ENCODE measurements at regions not wholly inside any gene's neighbourhood (a gene's known extent, or its start where the extent isn't known, plus 50 kb on each side); places are given as distances from the start of the nearest gene placed in this dataset.

- POLR2A ChIA-PET = no interaction called here
- Histone ChIP-seq H3K36me3 (ENCODE audit: control insufficient read depth, insufficient read depth, low read length) (no peaks in the 10 kb centered on the region), H3K27me3 (ENCODE audit: control insufficient read depth in 2 of 2, insufficient read depth in 2 of 2, low read length in 2 of 2) (peaks cover 0 to 23% of the 10 kb centered on the region in 2 experiments; a peak in 2 of 5 replicates), H3K9me1 (ENCODE audit: control insufficient read depth, insufficient read depth, low read length) (no peaks in the 10 kb centered on the region), H3K9ac (ENCODE audit: insufficient read depth in 1 of 2, low read depth in 2 of 2, low read length in 2 of 2) (no peak overlapping the region), H2AFZ (ENCODE audit: low read depth, low read length) (no peak overlapping the region), H3K4me2 (ENCODE audit: insufficient read depth, low read length) (no peak overlapping the region), H4K20me1 (replicated peaks; ENCODE audit: control insufficient read depth, insufficient read depth, low read length) (no peaks in the 10 kb centered on the region), H3K27ac (ENCODE audit: extremely low read depth, low read depth, low read length) (no peak overlapping the region), H3K4me1 (replicated peaks in 1 of 2; ENCODE audit: control insufficient read depth in 2 of 2, insufficient read depth in 2 of 2, low read length in 2 of 2) (no peaks in the 10 kb centered on the region; a peak in 1 of 5 replicates), H3K79me2 (ENCODE audit: control insufficient read depth, insufficient read depth, low read length) (no peaks in the 10 kb centered on the region), H3K9me3 (replicated peaks; ENCODE audit: control insufficient read depth, insufficient read depth, low read depth, low read length) (no peaks in the 10 kb centered on the region), H3K4me3 (no peak overlapping the region)
- BruUV-seq (replicated peaks) = no TSS peak
- DNase-seq (ENCODE audit: extremely low read depth in 1 of 4, low spot score in 3 of 4) (no peak), FAIRE-seq (no peak), ATAC-seq (no peak)
- TF ChIP-seq PYGO2 (tag; IDR thresholded peaks at IDR 0.05) = no peak
- TF ChIP-seq IFI16 (CRISPR knock-in tag; IDR thresholded peaks at IDR 0.05) = no peak
- TF ChIP-seq POLR2AphosphoS2 (IDR thresholded peaks at IDR 0.05; ENCODE audit: low read length) = no peak
- no peak for TF ChIP-seq POLR2AphosphoS5 (IDR thresholded peaks at IDR 0.05; ENCODE audit: control insufficient read depth, insufficient read depth, low read depth, low read length)
- TF ChIP-seq ZNF324 (CRISPR knock-in tag; IDR thresholded peaks at IDR 0.05) = no peak
- TF ChIP-seq, protein P1, sequence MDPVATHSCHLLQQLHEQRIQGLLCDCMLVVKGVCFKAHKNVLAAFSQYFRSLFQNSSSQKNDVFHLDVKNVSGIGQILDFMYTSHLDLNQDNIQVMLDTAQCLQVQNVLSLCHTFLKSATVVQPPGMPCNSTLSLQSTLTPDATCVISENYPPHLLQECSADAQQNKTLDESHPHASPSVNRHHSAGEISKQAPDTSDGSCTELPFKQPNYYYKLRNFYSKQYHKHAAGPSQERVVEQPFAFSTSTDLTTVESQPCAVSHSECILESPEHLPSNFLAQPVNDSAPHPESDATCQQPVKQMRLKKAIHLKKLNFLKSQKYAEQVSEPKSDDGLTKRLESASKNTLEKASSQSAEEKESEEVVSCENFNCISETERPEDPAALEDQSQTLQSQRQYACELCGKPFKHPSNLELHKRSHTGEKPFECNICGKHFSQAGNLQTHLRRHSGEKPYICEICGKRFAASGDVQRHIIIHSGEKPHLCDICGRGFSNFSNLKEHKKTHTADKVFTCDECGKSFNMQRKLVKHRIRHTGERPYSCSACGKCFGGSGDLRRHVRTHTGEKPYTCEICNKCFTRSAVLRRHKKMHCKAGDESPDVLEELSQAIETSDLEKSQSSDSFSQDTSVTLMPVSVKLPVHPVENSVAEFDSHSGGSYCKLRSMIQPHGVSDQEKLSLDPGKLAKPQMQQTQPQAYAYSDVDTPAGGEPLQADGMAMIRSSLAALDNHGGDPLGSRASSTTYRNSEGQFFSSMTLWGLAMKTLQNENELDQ (CRISPR knock-in tag; IDR thresholded peaks at IDR 0.05; ENCODE audit: borderline replicate concordance) = no peak
- no peak for TF ChIP-seq E2F1 (CRISPR knock-in tag; IDR thresholded peaks at IDR 0.05)
- no peak for TF ChIP-seq NFYB (IDR thresholded peaks at IDR 0.05; ENCODE audit: extremely low read depth, insufficient read length)
- intact Hi-C loops (cut with micrococcal nuclease) (no loop called here), in situ Hi-C loops (cut with MboI) (no loop called here)
- WGBS (ENCODE audit: insufficient coverage, low coverage, missing lambda C conversion rate) = 4% methylated on average over 5 of the region's 5 CpGs
- CTCF ChIA-PET (ENCODE audit: low intra/inter-chr PET ratio) = no interaction called here
Measured at GRCh38 chr18:46318356-46318755, 214.2 kb downstream of the HAUS1 start.
